MCF 10A (cell line): ENCODE measurements at regions not wholly inside any gene's neighbourhood (a gene's known extent, or its start where the extent isn't known, plus 50 kb on each side); places are given as distances from the start of the nearest gene placed in this dataset.

Experiments
- BruUV-seq: library from RNA; stranded (reverse); fragments of 400-500 nt; replicated peaks from 2 replicates; lab custom pipeline; 2021; lab: Mats Ljungman, UMichigan
- CTCF ChIA-PET: fragments of 300-600 bp; sonication (Branson Sonifier 250); formaldehyde crosslinking; extraction: SDS; loops from one replicate; lab custom pipeline; 2021; ENCODE audit warnings: antibody characterized with exemption, inconsistent platforms; lab: Yijun Ruan, JAX
- POLR2A ChIA-PET: fragments of 300-600, 350-650 bp; sonication (Branson Sonifier 250); formaldehyde crosslinking; extraction: SDS; loops from one replicate; lab custom pipeline; 2020; ENCODE audit warnings: antibody characterized with exemption, inconsistent platforms; lab: Yijun Ruan, JAX
- DNase-seq: peaks from one replicate; pipeline ENCODE4 v3.0.0-alpha.2; 2018; ENCODE audit not compliant: unreplicated experiment
- H3K27ac Mint-ChIP-seq: one replicate; pipeline ENCODE4 v1.8.0; 2022; ENCODE audit warnings: mild to moderate bottlenecking, low read depth, mixed read lengths; ENCODE audit not compliant: unreplicated experiment
- H3K27me3 Mint-ChIP-seq: one replicate; pipeline ENCODE4 v1.8.0; 2022; ENCODE audit warnings: mixed read lengths; ENCODE audit not compliant: insufficient read depth, unreplicated experiment
- H3K36me3 Mint-ChIP-seq: one replicate; pipeline ENCODE4 v1.8.0; 2022; ENCODE audit warnings: mild to moderate bottlenecking, moderate library complexity, mixed read lengths; ENCODE audit not compliant: insufficient read depth, unreplicated experiment
- H3K4me1 Mint-ChIP-seq: one replicate; pipeline ENCODE4 v1.8.0; 2022; ENCODE audit warnings: mixed read lengths; ENCODE audit not compliant: insufficient read depth, unreplicated experiment
- H3K4me3 Mint-ChIP-seq: one replicate; pipeline ENCODE4 v1.8.0; 2022; ENCODE audit warnings: mild to moderate bottlenecking, moderate library complexity, mixed read lengths; ENCODE audit not compliant: unreplicated experiment
- H3K9me3 Mint-ChIP-seq: one replicate; pipeline ENCODE4 v1.8.0; 2022; ENCODE audit warnings: mixed read lengths; ENCODE audit not compliant: unreplicated experiment
- intact Hi-C: fragments of 100-400 bp; cut with micrococcal nuclease; formaldehyde crosslinking; loops from 2 replicates; pipeline ENCODE4 v1.14.1; 2022
- TF ChIP-seq, protein P1 (sequence below): fragments of 200-600 bp; IDR thresholded peaks from one replicate; pipeline ENCODE4 v1.8.0; 2022; ENCODE audit warnings: antibody characterized with exemption, mild to moderate bottlenecking; ENCODE audit not compliant: unreplicated experiment

GRCh38 chr2:118241128-118241527 lies 152.9 kb downstream of the INSIG2 start:
- no peaks in the 10 kb centered on the region for H3K27me3 Mint-ChIP-seq
- ChIA-PET POLR2A (interaction anchor here (0.6 kb wide), 1 partner anchor 122 kb away, joined by 3 read pairs; no protein-coding TSS in a partner anchor), CTCF (interaction anchor here (0.9 to 1.4 kb wide), 2 partner anchors 19 to 135 kb away, joined by 3 to 8 read pairs; no protein-coding TSS in a partner anchor)
- H3K9me3 Mint-ChIP-seq = no peaks in the 10 kb centered on the region
- TF ChIP-seq, protein P1, sequence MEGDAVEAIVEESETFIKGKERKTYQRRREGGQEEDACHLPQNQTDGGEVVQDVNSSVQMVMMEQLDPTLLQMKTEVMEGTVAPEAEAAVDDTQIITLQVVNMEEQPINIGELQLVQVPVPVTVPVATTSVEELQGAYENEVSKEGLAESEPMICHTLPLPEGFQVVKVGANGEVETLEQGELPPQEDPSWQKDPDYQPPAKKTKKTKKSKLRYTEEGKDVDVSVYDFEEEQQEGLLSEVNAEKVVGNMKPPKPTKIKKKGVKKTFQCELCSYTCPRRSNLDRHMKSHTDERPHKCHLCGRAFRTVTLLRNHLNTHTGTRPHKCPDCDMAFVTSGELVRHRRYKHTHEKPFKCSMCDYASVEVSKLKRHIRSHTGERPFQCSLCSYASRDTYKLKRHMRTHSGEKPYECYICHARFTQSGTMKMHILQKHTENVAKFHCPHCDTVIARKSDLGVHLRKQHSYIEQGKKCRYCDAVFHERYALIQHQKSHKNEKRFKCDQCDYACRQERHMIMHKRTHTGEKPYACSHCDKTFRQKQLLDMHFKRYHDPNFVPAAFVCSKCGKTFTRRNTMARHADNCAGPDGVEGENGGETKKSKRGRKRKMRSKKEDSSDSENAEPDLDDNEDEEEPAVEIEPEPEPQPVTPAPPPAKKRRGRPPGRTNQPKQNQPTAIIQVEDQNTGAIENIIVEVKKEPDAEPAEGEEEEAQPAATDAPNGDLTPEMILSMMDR = no peak
- no TSS peak for BruUV-seq
- intact Hi-C loops = loop anchor here (5.0 kb wide), 1 partner anchor 51 kb away; no protein-coding TSS in a partner anchor
- no peak overlapping the region for H3K4me3 Mint-ChIP-seq
- DNase-seq = no peak
- no peak overlapping the region for H3K27ac Mint-ChIP-seq
- H3K36me3 Mint-ChIP-seq = no peaks in the 10 kb centered on the region
- peaks cover 19% of the 10 kb centered on the region for H3K4me1 Mint-ChIP-seq

DNA sequence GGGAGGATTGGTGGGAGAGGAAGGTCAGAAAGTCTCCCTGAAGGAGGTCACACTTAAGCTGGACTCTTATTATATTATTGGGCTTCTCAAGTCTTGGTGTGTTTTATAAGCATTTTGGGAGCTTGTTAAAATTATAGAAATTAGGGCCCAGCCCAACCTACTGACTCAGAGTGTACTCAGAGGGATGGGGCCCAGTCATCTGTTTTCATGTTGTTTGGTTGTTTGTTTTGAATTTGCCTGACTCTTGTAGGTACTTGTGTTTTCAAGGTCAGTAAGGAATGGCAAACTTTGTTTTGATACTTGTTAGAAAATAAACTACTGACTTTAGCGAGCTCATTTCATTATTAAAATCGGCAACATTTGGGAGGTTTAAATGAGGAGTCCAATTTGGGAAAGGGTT lies 152.0 kb downstream of the INSIG2 start:
- Mint-ChIP-seq H3K9me3 (no peaks in the 10 kb centered on the region), H3K4me3 (no peak overlapping the region), H3K36me3 (no peaks in the 10 kb centered on the region), H3K4me1 (peaks cover 19% of the 10 kb centered on the region), H3K27ac (no peak overlapping the region), H3K27me3 (no peaks in the 10 kb centered on the region)
- intact Hi-C loops = loop anchor here (5.0 kb wide), 1 partner anchor 52 kb away; no protein-coding TSS in a partner anchor
- no peak for DNase-seq
- BruUV-seq = no TSS peak
- POLR2A ChIA-PET = no interaction called here
- CTCF ChIA-PET = interaction anchor here (0.9 to 1.1 kb wide), 2 partner anchors 19 to 615 kb away, joined by 3 to 5 read pairs; no protein-coding TSS in a partner anchor
- TF ChIP-seq, protein P1 = no peak

GRCh38 chr2:118239284-118239683 lies 151.0 kb downstream of the INSIG2 start:
- Mint-ChIP-seq H3K4me3 (no peak overlapping the region), H3K36me3 (no peaks in the 10 kb centered on the region), H3K4me1 (peaks cover 19% of the 10 kb centered on the region), H3K27ac (no peak overlapping the region), H3K9me3 (no peaks in the 10 kb centered on the region), H3K27me3 (no peaks in the 10 kb centered on the region)
- TF ChIP-seq, protein P1 = no peak
- ChIA-PET POLR2A (no interaction called here), CTCF (interaction anchor here (1.1 kb wide), 1 partner anchor 18 kb away, joined by 5 read pairs; no protein-coding TSS in a partner anchor)
- no peak for DNase-seq
- BruUV-seq = no TSS peak
- intact Hi-C loops = no loop called here

DNA sequence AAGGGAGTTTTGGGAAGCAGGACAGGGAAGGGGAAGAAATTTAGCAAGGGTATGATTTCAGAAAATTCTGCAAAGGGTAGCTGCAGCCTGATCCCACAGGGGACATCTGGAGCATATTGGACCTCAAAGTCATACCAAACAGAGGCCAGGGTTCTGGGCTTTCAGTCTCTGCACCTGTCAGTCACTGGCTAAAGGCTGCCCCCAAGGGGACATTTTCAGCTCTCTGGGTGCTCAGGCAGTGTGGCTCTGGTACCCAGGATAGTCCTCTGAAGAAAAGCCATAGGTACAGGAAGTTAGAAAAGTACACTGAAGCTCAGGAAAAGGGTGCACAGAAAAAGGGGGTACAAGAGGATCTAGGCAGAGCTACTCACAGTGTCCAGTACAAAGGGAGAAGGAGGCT lies 149.2 kb downstream of the INSIG2 start:
- H3K27me3 Mint-ChIP-seq = no peaks in the 10 kb centered on the region
- intact Hi-C loops = no loop called here
- POLR2A ChIA-PET = interaction anchor here (0.7 kb wide), 1 partner anchor 50 kb away, joined by 3 read pairs; no protein-coding TSS in a partner anchor
- no peak overlapping the region for H3K27ac Mint-ChIP-seq
- BruUV-seq = no TSS peak
- DNase-seq = no peak
- H3K4me1 Mint-ChIP-seq = peaks cover 18% of the 10 kb centered on the region
- peaks cover 7% of the 10 kb centered on the region for H3K9me3 Mint-ChIP-seq
- H3K4me3 Mint-ChIP-seq = no peak overlapping the region
- CTCF ChIA-PET = interaction anchor here (2.0 kb wide), 1 partner anchor 618 kb away, joined by 4 read pairs; no protein-coding TSS in a partner anchor
- TF ChIP-seq, protein P1 = no peak
- no peaks in the 10 kb centered on the region for H3K36me3 Mint-ChIP-seq
